ENCODE measurements at regions not wholly inside any gene's neighbourhood (a gene's known extent, or its start where the extent isn't known, plus 50 kb on each side); places are given as distances from the start of the nearest gene placed in this dataset.

GRCh38 chr5:17149786-17150185 lies 67.6 kb upstream of the BASP1 start:
- TF ChIP-seq IRF3 (IDR thresholded peaks at IDR 0.05; ENCODE audit: low read depth, low read length) (no peak), TCF12 (IDR thresholded peaks at IDR 0.05) (no peak), ELF1 (IDR thresholded peaks at IDR 0.05) (no peak), POLR2AphosphoS5 (IDR thresholded peaks at IDR 0.05; ENCODE audit: low read depth, low read length) (no peak), FOXJ3 (CRISPR knock-in tag; IDR thresholded peaks at IDR 0.05) (no peak), NRF1 (IDR thresholded peaks at IDR 0.05; ENCODE audit: low read depth, low read length) (no peak), USF1 (IDR thresholded peaks at IDR 0.05; ENCODE audit: borderline replicate concordance, low read depth) (no peak), TAF1 (IDR thresholded peaks at IDR 0.05; ENCODE audit: borderline replicate concordance, low read depth, low read length) (no peak)
- Histone ChIP-seq H4K20me1 (ENCODE audit: insufficient read depth) (no peaks in the 10 kb centered on the region), H3K4me3 (ENCODE audit: low read depth in 2 of 2, low read length in 1 of 2) (no peak overlapping the region), H3K36me3 (replicated peaks in 1 of 2; ENCODE audit: control insufficient read depth in 1 of 2, insufficient read depth in 2 of 2, low read length in 1 of 2) (no peaks in the 10 kb centered on the region), H3K4me1 (ENCODE audit: control insufficient read depth in 1 of 2, insufficient read depth in 2 of 2, low read depth in 1 of 2, low read length in 1 of 2) (peaks cover 0 to 1% of the 10 kb centered on the region in 2 experiments; a peak in 1 of 4 replicates), H3K9me3 (no peaks in the 10 kb centered on the region), H2AFZ (ENCODE audit: low read depth) (no peak overlapping the region), H3F3A (replicated peaks; ENCODE audit: insufficient read depth) (peaks cover 13% of the 10 kb centered on the region), H3K27me3 (ENCODE audit: insufficient read depth) (no peaks in the 10 kb centered on the region), H3K4me2 (no peak overlapping the region), H3K9me2 (no peaks in the 10 kb centered on the region), H3K9ac (no peak overlapping the region), H3K27ac (ENCODE audit: low read depth in 2 of 2, low read length in 1 of 2) (no peak overlapping the region), H3K79me2 (ENCODE audit: insufficient read depth) (no peaks in the 10 kb centered on the region)
- POLR2A ChIA-PET, result no interaction called here
- CTCF ChIA-PET, result interaction anchor here (1.2 to 2.9 kb wide), 4 partner anchors 18 to 358 kb away, joined by 3 to 17 read pairs (median 8); no protein-coding TSS in a partner anchor
- DNase-seq, result no peak

- TF ChIP-seq GABPA (IDR thresholded peaks at IDR 0.05; ENCODE audit: low read depth) (no peak), CHD2 (IDR thresholded peaks at IDR 0.05; ENCODE audit: low read length, partially characterized antibody) (no peak), CTCF (IDR thresholded peaks at IDR 0.05) (no peak), ZBTB33 (IDR thresholded peaks at IDR 0.05; ENCODE audit: borderline replicate concordance, low read depth) (no peak), TCF12 (IDR thresholded peaks at IDR 0.05) (no peak), ELF1 (IDR thresholded peaks at IDR 0.05) (no peak), MEF2A (IDR thresholded peaks at IDR 0.05; ENCODE audit: borderline replicate concordance, low read depth) (no peak), TAF1 (IDR thresholded peaks at IDR 0.05; ENCODE audit: borderline replicate concordance, low read depth, low read length) (no peak), USF1 (IDR thresholded peaks at IDR 0.05; ENCODE audit: borderline replicate concordance, low read depth) (no peak), YY1 (IDR thresholded peaks at IDR 0.05; ENCODE audit: low read depth) (no peak), JUND (IDR thresholded peaks at IDR 0.05) (no peak), FOXM1 (IDR thresholded peaks at IDR 0.05; ENCODE audit: low read depth) (no peak), USF2 (IDR thresholded peaks at IDR 0.05; ENCODE audit: borderline replicate concordance, low read depth, low read length) (no peak), NFIC (IDR thresholded peaks at IDR 0.05; ENCODE audit: borderline replicate concordance) (no peak), IRF3 (IDR thresholded peaks at IDR 0.05; ENCODE audit: low read depth, low read length) (no peak)
- ChIA-PET CTCF (interaction anchor here (1.2 to 2.9 kb wide), 5 partner anchors 10 to 359 kb away, joined by 3 to 17 read pairs (median 6); no protein-coding TSS in a partner anchor), POLR2A (interaction anchor here (0.5 kb wide), 1 partner anchor 354 kb away, joined by 3 read pairs; no protein-coding TSS in a partner anchor)
- H3K9me3 ChIP-seq, result no peaks in the 10 kb centered on the region
- no peak overlapping the region for H3K4me3 ChIP-seq (ENCODE audit: low read depth in 2 of 2, low read length in 1 of 2)
- no peak overlapping the region for H3K9ac ChIP-seq
- 85% methylated on average over 3 of the region's 3 CpGs for WGBS (ENCODE audit: low lambda C conversion rate)
- H3K36me3 ChIP-seq (replicated peaks in 1 of 2; ENCODE audit: control insufficient read depth in 1 of 2, insufficient read depth in 2 of 2, low read length in 1 of 2), result no peaks in the 10 kb centered on the region
- H3K27me3 ChIP-seq (ENCODE audit: insufficient read depth), result no peaks in the 10 kb centered on the region
- H3K4me2 ChIP-seq, result no peak overlapping the region
- no peaks in the 10 kb centered on the region for H4K20me1 ChIP-seq (ENCODE audit: insufficient read depth)
- no peak overlapping the region for H2AFZ ChIP-seq (ENCODE audit: low read depth)
- no peak for DNase-seq
- no peaks in the 10 kb centered on the region for H3K79me2 ChIP-seq (ENCODE audit: insufficient read depth)
- H3K9me2 ChIP-seq, result no peaks in the 10 kb centered on the region
- no peak overlapping the region for H3K27ac ChIP-seq (ENCODE audit: low read depth in 2 of 2, low read length in 1 of 2)
- peaks cover 0 to 6% of the 10 kb centered on the region in 2 experiments; a peak in 1 of 4 replicates for H3K4me1 ChIP-seq (ENCODE audit: control insufficient read depth in 1 of 2, insufficient read depth in 2 of 2, low read depth in 1 of 2, low read length in 1 of 2)
- peaks cover 16% of the 10 kb centered on the region for H3F3A ChIP-seq (replicated peaks; ENCODE audit: insufficient read depth)
These were observed 66.9 kb upstream of the BASP1 start for GRCh38 chr5:17150531-17150930.

All from SK-N-SH (cell line).